HG03103 (cell line): ENCODE measurements at regions not wholly inside any gene's neighbourhood (a gene's known extent, or its start where the extent isn't known, plus 50 kb on each side); places are given as distances from the start of the nearest gene placed in this dataset.

Experiments used
- ATAC-seq: cut with Tn5 transposase; IDR thresholded peaks from one replicate; pipeline ENCODE4 v1.9.1; 2021; ENCODE audit warnings: low read depth; ENCODE audit not compliant: unreplicated experiment

DNA sequence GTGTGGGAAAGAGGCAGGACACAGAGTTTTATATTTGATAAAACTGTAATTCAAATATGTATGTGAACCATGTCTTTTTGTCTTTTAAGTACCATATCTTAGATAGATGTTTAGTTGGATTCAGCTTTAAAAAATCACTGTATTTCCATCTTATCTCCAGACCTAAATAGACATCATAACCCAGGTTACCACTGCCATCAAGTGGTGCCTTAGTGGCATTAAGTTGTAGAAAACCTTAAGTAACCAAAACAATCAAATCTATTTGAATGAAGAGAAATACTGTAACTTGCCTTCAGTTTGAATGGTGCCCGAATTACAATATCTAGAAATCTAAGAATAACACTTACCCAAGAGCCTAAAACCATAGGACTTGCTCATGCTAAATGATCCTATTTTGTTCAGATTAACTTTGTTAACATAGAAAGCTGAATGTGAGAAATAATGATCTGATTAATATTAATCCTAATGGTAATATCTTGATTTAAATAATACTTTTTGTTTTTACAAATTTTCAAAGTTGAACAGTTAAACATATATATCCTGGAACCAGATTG lies 92.5 kb upstream of the MAP2 start:
- ATAC-seq = no peak

DNA sequence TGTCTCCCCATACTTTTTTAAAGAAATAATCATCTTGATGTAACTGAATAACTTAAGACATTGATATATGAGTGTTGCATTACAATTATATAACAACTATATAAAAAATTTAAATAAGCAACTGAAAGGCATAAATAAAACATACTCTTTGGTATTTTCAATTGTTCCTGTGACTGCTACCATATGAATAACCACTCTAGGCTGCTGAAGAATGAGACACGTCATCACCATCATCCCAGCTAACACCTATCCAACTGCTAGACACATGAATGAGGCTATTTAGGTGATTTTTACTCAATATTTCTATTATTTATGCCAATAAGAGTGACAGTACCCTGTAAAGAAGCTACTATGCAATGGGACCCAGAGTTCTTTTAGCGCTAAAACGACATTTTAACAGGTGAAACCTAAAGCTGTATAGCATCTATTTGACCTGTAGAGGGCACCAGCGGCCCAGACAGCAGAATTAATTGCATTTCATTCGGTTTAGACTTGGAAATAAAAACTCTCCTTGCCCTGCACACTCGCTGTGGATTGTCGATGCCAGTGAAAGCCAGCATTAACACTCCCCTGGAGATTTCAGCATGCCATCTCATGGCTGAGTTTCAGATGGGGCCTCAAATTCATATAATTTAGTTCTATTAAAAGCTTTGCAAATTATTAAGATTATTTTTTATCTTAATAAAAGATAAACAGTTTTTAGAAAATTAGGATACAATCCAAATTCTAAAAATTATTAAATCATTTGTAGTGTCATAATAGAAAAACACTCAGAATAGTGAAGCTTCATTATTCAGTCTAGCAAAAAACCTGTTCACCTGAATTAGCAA lies 89.4 kb upstream of the MAP2 start:
- ATAC-seq = peak; percentile 90

DNA sequence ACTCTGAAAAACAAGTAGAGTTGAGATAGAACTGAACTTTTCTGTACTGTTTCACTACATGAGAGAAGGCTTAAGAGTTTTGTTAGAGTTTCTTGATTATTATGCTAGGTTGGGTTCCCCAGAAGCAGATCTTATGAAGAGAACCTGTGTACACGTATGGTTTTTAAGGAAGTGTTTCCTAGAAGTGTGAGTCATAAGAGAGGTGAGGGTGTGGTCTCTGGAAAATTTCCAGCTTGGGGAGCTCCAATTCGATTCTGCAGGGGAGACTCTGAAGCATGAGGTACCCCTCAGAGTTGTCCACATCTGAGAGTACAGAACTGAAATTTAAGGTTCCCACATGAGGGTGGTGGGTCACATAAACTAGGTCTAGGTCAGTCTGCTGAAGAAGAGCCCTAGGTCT lies 83.3 kb upstream of the MAP2 start:
- ATAC-seq = no peak

DNA sequence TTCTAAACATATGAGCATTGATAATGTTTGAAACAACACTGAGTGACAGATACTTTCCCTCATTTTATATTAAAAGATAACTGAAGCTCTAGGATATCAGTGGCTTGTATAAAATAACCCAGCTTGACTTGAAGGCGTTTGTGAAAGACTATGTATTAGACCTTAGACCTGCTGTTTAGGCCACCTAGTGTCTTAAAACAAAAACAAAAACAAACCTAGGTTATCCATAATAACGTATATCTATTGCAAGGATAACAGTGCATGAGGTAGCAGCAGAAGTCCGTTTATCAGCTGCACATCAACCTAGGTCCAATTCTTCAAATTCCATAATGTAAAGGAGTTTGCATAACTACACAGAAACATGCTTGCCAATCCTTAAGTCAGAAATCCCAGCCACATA lies 79.5 kb upstream of the MAP2 start:
- no peak for ATAC-seq

DNA sequence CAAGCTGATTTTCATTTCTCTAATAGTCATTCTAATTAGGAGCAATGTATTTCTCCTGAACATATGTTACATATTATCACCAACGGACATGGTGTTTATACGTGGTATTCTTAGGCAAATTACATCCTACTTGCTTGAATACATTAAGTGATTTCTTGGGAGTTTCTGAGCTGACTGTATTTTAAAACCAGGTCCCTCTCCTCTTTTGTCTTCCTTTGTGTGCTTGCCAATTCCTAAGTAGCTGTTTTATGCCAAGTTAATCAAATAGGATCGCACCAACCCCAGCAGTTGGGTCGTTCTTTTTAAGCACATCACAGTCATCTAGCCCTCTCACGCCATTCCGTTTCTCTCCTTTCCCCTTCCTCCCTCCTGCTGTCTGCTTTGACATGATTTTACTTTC lies 75.4 kb upstream of the MAP2 start:
- ATAC-seq = no peak

DNA sequence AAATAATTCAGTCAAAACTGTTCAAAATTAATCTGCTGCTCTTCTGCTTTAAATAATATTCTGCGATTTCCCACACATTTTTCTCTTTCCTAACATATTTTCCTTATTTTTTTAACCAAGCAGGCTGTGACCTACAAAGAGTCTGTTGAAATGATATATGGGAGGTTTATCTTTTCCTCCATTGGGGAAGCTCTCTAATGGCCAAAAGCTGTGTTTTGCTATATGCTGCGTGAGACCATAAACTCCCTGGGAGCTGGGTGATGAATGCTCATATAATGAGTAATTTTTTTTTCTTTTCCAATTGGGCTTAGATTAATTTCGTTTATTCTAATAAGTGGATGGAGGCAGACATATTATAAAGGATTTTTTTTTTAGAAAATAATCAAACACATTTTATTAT lies 72.2 kb upstream of the MAP2 start:
- ATAC-seq = no peak

DNA sequence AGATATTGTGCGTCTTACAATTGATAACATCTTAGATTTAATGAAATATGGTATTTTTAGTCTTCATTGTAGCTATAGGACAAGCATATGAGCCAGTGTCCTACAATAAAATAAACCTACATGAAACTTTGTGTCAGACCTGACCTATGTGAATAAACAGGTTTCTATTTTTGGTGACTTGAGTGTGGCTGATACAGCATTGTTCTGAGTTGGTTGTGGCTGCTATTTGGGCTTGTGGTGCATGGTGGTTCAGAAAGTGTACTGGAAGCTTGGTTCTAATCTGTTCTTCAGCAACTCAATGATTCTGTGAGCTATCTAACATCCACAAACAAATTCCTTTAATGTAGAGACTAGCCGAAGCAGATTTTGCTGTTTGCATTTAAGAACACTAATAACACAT lies 64.9 kb upstream of the MAP2 start:
- no peak for ATAC-seq

DNA sequence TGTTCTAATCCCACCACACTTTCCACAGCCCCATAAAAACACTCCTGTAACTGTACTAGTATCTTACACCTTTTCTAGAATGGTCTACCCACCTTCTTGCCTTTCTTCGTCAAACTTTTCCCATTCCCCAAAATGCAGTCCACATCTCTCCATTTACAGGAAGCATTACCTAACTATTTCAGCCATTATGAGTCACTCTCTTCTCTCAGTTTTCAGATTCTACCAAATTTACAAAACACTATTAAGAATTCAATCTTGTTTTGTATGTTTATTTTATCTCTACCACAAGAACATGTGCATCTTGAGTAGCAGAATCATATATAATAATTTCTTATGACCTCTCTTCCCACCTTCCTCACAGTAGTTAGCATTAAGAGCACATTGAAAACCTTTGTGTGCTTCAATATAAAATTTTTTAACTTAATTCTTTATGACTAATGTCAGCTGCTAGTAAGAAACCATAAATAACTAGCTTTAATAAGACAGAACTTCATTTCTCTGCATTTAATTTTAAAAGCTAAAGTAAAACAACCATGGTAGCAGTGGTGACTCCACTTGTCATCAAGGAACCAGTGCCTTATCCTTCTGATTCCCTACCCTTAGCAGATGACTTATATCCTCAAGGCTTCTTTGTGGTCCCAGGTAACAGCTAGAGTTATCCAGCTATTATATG lies 56.6 kb upstream of the MAP2 start:
- ATAC-seq = no peak

DNA sequence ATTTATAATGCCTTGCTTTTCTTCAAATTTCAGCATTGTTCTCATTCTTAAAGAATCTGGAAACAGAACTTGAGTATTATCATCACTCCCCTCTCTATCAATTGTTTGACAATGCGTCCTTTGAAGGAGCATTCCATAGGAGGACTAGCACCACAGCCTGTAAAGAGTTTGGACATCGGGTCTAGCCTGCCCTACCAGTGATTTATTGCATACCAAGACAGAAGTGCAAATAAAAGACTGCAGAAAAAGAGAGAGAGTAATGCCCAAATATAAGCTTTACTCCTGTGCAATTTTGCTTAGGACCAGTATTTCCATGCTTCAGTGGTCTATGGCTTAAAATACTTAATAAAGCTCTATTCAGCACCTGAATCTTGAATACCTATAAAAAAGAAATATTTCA lies 55.4 kb upstream of the MAP2 start:
- no peak for ATAC-seq

DNA sequence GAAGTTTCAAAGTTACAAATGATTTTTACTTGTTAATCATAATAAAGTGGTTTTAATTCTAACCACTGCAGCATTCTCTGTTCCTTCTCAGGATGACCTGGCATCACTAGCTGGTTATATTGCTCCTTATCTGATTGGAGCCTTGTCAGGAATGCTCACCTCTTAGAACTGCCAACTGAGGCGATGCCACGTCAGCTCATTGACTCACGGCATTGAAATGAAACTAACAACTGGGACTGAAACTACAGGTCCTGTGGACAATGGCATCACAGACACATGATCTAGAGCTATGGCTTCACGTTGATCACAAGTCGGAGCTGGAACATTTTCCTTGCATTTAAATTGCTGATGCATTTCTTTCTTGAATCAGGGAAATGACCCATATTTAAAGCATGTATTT lies 54.9 kb upstream of the MAP2 start:
- peak; percentile 57 for ATAC-seq

DNA sequence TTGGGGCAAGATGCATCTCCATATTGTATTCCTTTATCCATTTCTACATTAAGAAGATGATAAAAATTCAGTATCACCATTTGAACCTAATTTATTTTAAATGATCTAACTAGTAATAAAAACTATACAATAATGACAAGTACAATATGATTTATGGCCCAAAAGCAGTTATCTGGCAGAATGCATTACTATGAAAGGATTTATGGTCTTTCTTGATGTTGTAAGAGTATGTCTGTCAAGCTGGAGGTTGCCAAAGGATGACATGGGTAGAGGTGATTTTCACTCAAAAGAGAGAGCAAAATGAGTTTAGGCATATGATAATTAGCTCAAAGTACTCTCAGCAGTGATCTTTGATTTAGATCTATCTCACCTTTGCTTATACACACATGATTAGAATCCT lies 54.2 kb upstream of the MAP2 start:
- ATAC-seq = no peak

DNA sequence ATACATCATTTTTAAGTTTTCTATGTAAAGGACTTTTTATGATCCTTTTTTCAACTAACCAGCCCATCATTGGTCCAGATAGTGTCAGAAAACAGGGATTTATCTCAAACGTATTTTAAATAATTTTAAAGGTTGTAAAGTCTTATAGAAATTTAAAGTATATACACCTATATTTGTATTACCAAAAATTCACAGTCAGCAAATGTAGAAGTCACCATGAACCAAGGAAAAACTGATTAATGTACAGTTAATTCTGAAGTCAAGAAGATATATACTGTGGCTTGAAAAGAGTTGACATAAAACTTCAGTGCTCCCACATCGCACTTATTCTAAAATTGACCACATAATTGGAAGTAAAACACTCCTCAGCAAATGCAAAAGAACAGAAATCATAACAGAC lies 52.4 kb upstream of the MAP2 start:
- ATAC-seq = no peak
